SU-DHL-6 (cell line): ENCODE measurements at regions not wholly inside any gene's neighbourhood (a gene's known extent, or its start where the extent isn't known, plus 50 kb on each side); places are given as distances from the start of the nearest gene placed in this dataset.

ENCODE experiments used
- H2AFZ ChIP-seq: fragments of 200-600 bp; sonication (generic); 2 replicates; pipeline ENCODE4 v1.6.1; 2014; ENCODE audit warnings: low read depth, mild to moderate bottlenecking, moderate library complexity, mixed read lengths, antibody characterized with exemption, low read length; ENCODE audit not compliant: severe bottlenecking
- H3F3A ChIP-seq: fragments of 200-600 bp; shearing (Covaris generic); 2 replicates; pipeline ENCODE4 v1.6.0; 2016; ENCODE audit warnings: antibody characterized with exemption, mild to moderate bottlenecking; ENCODE audit not compliant: insufficient read depth
- H3K27ac ChIP-seq: fragments of 200-600 bp; sonication (generic); 2 replicates; pipeline ENCODE4 v1.5.1; 2016; ENCODE audit warnings: low read depth, mild to moderate bottlenecking, low read length, moderate library complexity, mixed read lengths
- H3K27me3 ChIP-seq: fragments of 200-600 bp; sonication (generic), shearing (Covaris generic); 2 replicates; pipeline ENCODE4 v1.6.0; 2014; ENCODE audit warnings: mild to moderate bottlenecking, low read length
- H3K36me3 ChIP-seq: fragments of 200-600 bp; sonication (generic); 2 replicates; pipeline ENCODE4 v1.6.1; 2014; ENCODE audit warnings: mild to moderate bottlenecking, low read length, mixed read lengths
- H3K4me2 ChIP-seq: fragments of 300-600, 200-600 bp; shearing (Covaris generic), sonication (generic); 2 replicates; pipeline ENCODE4 v1.6.0; 2014; ENCODE audit warnings: low read length, low read depth, mild to moderate bottlenecking; ENCODE audit not compliant: poor library complexity, severe bottlenecking
- H3K4me3 ChIP-seq: fragments of 200-600 bp; sonication (generic); 2 replicates; pipeline ENCODE4 v1.5.1; 2014; ENCODE audit warnings: antibody characterized with exemption, low read length, mild to moderate bottlenecking, mixed read lengths; ENCODE audit not compliant: insufficient read depth, poor library complexity, severe bottlenecking
- H3K79me2 ChIP-seq: fragments of 200-600 bp; sonication (generic); 2 replicates; pipeline ENCODE4 v1.6.1; 2014; ENCODE audit warnings: mild to moderate bottlenecking, low read length, moderate library complexity; ENCODE audit not compliant: insufficient read depth
- H3K9ac ChIP-seq: fragments of 200-600 bp; sonication (generic); 2 replicates; pipeline ENCODE4 v1.7.0; 2014; ENCODE audit warnings: mild to moderate bottlenecking, low read length
- H3K9me2 ChIP-seq: fragments of 200-600 bp; sonication (generic); replicated peaks from 2 replicates; pipeline ENCODE4 v1.6.1; 2014; ENCODE audit warnings: low read length; ENCODE audit not compliant: insufficient read depth
- H3K9me3 ChIP-seq: fragments of 200-600 bp; sonication (generic); 2 replicates; pipeline ENCODE4 v1.6.1; 2014; ENCODE audit warnings: low read length, mixed read lengths; ENCODE audit not compliant: insufficient read depth
- H4K20me1 ChIP-seq: fragments of 200-600 bp; sonication (generic); 2 replicates; pipeline ENCODE4 v1.6.1; 2014; ENCODE audit warnings: low read depth, mild to moderate bottlenecking, antibody characterized with exemption, low read length, moderate library complexity, mixed read lengths
- CTCF ChIP-seq: fragments of 200-600 bp; sonication (generic); IDR thresholded peaks from one replicate; pipeline ENCODE4 v1.5.1; 2017; ENCODE audit warnings: antibody characterized with exemption, mild to moderate bottlenecking, low read length, moderate library complexity; ENCODE audit not compliant: insufficient read depth, poor library complexity, severe bottlenecking
- EZH2phosphoT487 ChIP-seq: fragments of 200-600 bp; sonication (generic), shearing (Covaris generic); conservative IDR thresholded peaks from 2 replicates; pipeline ENCODE4 v1.6.1; 2018; ENCODE audit warnings: mild to moderate bottlenecking, antibody characterized with exemption, low read length, moderate library complexity, mixed read lengths

GRCh38 chr12:58988643-58989344, 68.5 kb upstream of the LRIG3 start:
- TF ChIP-seq CTCF (no peak), EZH2phosphoT487 (no peak)
- H3K9me3 ChIP-seq = no peaks in the 10 kb centered on the region; the same call in 1 of the 2 replicates
- H3K4me2 ChIP-seq = no peak overlapping the region
- H3K9me2 ChIP-seq = no peaks in the 10 kb centered on the region
- H3K36me3 ChIP-seq = no peaks in the 10 kb centered on the region
- no peak overlapping the region for H3K4me3 ChIP-seq
- no peaks in the 10 kb centered on the region for H3F3A ChIP-seq
- H4K20me1 ChIP-seq = no peaks in the 10 kb centered on the region
- H3K9ac ChIP-seq = no peak overlapping the region
- no peaks in the 10 kb centered on the region for H3K27me3 ChIP-seq
- H2AFZ ChIP-seq = no peak overlapping the region
- no peak overlapping the region for H3K27ac ChIP-seq
- H3K79me2 ChIP-seq = no peaks in the 10 kb centered on the region

GRCh38 chr12:58981961-58982360, 61.7 kb upstream of the LRIG3 start:
- TF ChIP-seq EZH2phosphoT487 (no peak), CTCF (no peak)
- Histone ChIP-seq H3K4me2 (no peak overlapping the region), H3K9me3 (no peaks in the 10 kb centered on the region), H3K36me3 (no peaks in the 10 kb centered on the region), H3K4me3 (no peak overlapping the region), H4K20me1 (no peaks in the 10 kb centered on the region), H3K79me2 (no peaks in the 10 kb centered on the region), H3F3A (no peaks in the 10 kb centered on the region), H3K27ac (no peak overlapping the region), H3K9ac (no peak overlapping the region), H2AFZ (no peak overlapping the region), H3K27me3 (no peaks in the 10 kb centered on the region), H3K9me2 (no peaks in the 10 kb centered on the region)

GRCh38 chr12:58980768-58981167, 60.5 kb upstream of the LRIG3 start:
- TF ChIP-seq EZH2phosphoT487 (no peak), CTCF (no peak)
- Histone ChIP-seq H3K4me2 (no peak overlapping the region), H3K79me2 (no peaks in the 10 kb centered on the region)

More at GRCh38 chr12:58980768-58981167, 60.5 kb upstream of the LRIG3 start:
- Histone ChIP-seq H3K27ac (no peak overlapping the region), H2AFZ (no peak overlapping the region), H3K9me3 (no peaks in the 10 kb centered on the region), H3K9me2 (no peaks in the 10 kb centered on the region), H3F3A (no peaks in the 10 kb centered on the region), H3K27me3 (no peaks in the 10 kb centered on the region), H3K36me3 (no peaks in the 10 kb centered on the region), H3K4me3 (no peak overlapping the region), H3K9ac (no peak overlapping the region), H4K20me1 (no peaks in the 10 kb centered on the region)
